PFSK-1 (cell line): ENCODE measurements at regions not wholly inside any gene's neighbourhood (a gene's known extent, or its start where the extent isn't known, plus 50 kb on each side); places are given as distances from the start of the nearest gene placed in this dataset.

ENCODE experiments used
- FOXP2 ChIP-seq: optimal IDR thresholded peaks from 2 replicates; pipeline ENCODE3; 2011; ENCODE audit warnings: borderline replicate concordance, control low read depth, inconsistent platforms; ENCODE audit not compliant: insufficient read depth; ENCODE audit errors: extremely low read length, extremely low read depth
- POLR2AphosphoS5 ChIP-seq: IDR thresholded peaks from 2 replicates; pipeline ENCODE4 v1.6.1; 2012; ENCODE audit warnings: low read depth, mild to moderate bottlenecking, control low read depth, low read length, moderate library complexity
- REST ChIP-seq, 2 experiments: IDR thresholded peaks; 2 replicates each; pipeline versions ENCODE4 v1.6.1 to v1.8.0; 2011 to 2012; ENCODE audit warnings: low read depth in 2 of 2, low read length in 2 of 2, control low read depth in 1 of 2, inconsistent platforms in 1 of 2, mild to moderate bottlenecking in 1 of 2, moderate library complexity in 1 of 2; ENCODE audit not compliant: insufficient read depth in 1 of 2
- SIN3A ChIP-seq: IDR thresholded peaks from 2 replicates; pipeline ENCODE4 v1.6.1; 2012; ENCODE audit warnings: mild to moderate bottlenecking, low read length, moderate library complexity, borderline replicate concordance; ENCODE audit not compliant: insufficient read depth
- TAF1 ChIP-seq: IDR thresholded peaks from 2 replicates; pipeline ENCODE4 v1.6.1; 2012; ENCODE audit warnings: low read length, control low read depth, borderline replicate concordance; ENCODE audit not compliant: insufficient read depth

- TF ChIP-seq POLR2AphosphoS5 (no peak), FOXP2 (no peak), SIN3A (no peak), REST (IDR thresholded peaks at IDR 0.05; ENCODE audit: insufficient read depth in 1 of 2, low read depth in 2 of 2, low read length in 2 of 2) (no peak)
Measured at GRCh38 chr10:46228563-46229071, 58.2 kb upstream of the ANTXRL start.

DNA sequence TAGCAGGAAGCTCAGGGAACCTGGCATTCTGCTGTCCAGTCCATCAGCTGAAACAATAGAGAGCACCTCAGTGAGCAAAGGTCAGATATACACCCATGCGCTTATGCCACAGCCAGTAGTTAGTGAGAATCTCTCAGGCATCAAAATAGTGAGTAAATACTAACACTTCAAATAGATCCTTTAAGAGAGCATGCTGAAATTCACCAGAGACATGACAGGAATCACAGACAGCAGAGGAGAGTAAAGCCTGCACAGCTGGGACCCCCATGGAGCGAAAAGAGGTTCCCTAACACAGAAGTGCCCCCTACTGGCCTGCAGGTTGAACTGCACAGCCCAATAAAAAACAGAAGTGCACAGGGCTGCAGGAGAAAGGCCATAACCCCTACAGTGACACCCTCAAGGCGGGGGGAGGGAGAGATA, 57.6 kb upstream of the ANTXRL start:
- TF ChIP-seq REST (IDR thresholded peaks at IDR 0.05; ENCODE audit: insufficient read depth in 1 of 2, low read depth in 2 of 2, low read length in 2 of 2), result no peak
- TF ChIP-seq FOXP2, result no peak
- no peak for TF ChIP-seq POLR2AphosphoS5
- no peak for TF ChIP-seq TAF1
- no peak for TF ChIP-seq SIN3A

- no peak for TF ChIP-seq TAF1
- TF ChIP-seq POLR2AphosphoS5, result no peak
- TF ChIP-seq FOXP2, result no peak
- TF ChIP-seq REST (IDR thresholded peaks at IDR 0.05; ENCODE audit: insufficient read depth in 1 of 2, low read depth in 2 of 2, low read length in 2 of 2), result no peak
- no peak for TF ChIP-seq SIN3A
Measured at GRCh38 chr10:46230615-46231014, 56.2 kb upstream of the ANTXRL start.

DNA sequence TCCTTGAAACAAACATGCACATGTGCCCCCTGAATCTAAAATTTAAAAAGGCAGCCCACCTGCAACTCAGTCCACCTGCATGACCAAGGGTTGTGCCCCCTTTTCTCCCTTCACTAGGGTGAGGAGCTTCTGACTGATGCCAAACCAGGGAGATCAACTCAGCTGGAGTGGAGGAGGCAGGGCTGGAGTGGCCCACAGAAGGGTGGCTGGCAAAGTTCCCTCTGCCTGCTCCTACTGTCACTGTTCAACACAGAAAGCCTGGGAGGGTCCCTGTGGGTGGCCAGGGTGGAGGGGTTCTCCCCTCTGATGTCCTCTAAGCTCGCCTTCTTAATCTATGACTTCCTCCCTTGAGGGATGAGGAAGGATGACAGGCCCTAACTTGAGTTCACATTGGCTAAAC, 55.7 kb upstream of the ANTXRL start:
- TF ChIP-seq REST (IDR thresholded peaks at IDR 0.05; ENCODE audit: insufficient read depth in 1 of 2, low read depth in 2 of 2, low read length in 2 of 2), result no peak
- no peak for TF ChIP-seq POLR2AphosphoS5
- TF ChIP-seq TAF1, result no peak
- no peak for TF ChIP-seq SIN3A
- TF ChIP-seq FOXP2, result no peak

- TF ChIP-seq POLR2AphosphoS5 (no peak), FOXP2 (no peak), REST (IDR thresholded peaks at IDR 0.05; ENCODE audit: insufficient read depth in 1 of 2, low read depth in 2 of 2, low read length in 2 of 2) (no peak), TAF1 (no peak), SIN3A (no peak)
Measured at GRCh38 chr10:46232084-46232483, 54.7 kb upstream of the ANTXRL start.
